HG03159 (cell line): ENCODE measurements at regions not wholly inside any gene's neighbourhood (a gene's known extent, or its start where the extent isn't known, plus 50 kb on each side); places are given as distances from the start of the nearest gene placed in this dataset.
A peak's percentile ranks its signal among the peaks of the same experiment; 100 is the strongest.

Source experiments
- ATAC-seq: cut with Tn5 transposase; IDR thresholded peaks from one replicate; pipeline ENCODE4 v1.9.1; 2021; ENCODE audit warnings: mild to moderate bottlenecking, moderate library complexity; ENCODE audit not compliant: unreplicated experiment

DNA sequence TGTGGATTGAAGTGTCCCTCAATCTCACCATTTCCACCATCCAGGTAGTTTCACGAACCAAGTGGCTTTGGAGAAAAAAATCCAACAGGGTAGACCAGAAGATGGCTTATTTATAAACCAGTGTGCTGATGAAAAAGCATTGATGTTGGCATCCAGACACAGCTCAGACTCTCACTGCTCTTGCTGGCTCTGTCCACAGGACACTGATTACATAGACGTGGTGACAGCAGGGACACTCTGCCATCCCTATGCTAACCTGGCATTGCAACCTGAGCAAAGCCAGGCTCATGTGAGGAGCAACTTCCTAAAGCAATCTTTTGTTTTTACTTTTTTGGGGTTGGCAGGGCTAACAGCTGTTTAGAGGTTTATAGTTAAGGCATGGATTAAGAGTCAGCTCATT lies 130.6 kb upstream of the SVIL start:
- ATAC-seq = no peak

DNA sequence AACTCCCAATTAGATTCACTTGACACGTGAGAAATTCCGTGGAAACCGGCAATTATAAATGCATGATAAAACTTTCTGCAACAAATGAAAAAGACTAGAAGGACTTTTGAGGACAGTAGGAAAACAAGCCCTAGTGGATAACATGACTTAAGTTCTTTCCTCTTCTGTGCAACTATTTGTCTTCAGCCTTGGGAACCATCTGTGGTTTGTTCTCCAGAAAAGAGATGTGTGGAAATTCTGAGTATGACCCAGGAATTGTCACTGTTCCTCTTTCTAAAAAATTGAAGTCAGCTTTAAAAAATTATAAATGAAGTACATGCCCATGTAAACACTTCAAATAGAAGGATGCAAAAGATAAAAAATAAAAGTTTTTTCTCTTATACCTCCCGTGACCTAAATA lies 128.6 kb upstream of the SVIL start:
- ATAC-seq = no peak

DNA sequence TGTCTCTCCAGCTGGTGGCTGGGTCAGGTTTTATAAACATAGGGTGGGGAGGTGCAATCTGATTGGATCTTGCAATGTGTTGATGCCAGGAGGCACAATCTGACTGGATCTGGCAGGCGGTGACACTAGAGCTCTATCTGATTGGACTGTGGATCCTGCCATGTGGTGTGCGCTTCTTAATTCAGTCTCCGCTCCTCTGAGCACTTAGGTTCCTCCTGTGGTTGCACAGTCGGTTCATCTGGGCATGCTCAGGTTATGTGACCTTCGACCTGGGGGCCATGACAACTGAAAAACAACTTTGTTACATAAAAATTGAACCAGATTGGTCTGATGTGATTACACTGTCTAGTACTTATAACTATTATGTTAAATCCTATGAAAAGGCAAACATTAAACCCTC lies 127.1 kb upstream of the SVIL start:
- no peak for ATAC-seq

DNA sequence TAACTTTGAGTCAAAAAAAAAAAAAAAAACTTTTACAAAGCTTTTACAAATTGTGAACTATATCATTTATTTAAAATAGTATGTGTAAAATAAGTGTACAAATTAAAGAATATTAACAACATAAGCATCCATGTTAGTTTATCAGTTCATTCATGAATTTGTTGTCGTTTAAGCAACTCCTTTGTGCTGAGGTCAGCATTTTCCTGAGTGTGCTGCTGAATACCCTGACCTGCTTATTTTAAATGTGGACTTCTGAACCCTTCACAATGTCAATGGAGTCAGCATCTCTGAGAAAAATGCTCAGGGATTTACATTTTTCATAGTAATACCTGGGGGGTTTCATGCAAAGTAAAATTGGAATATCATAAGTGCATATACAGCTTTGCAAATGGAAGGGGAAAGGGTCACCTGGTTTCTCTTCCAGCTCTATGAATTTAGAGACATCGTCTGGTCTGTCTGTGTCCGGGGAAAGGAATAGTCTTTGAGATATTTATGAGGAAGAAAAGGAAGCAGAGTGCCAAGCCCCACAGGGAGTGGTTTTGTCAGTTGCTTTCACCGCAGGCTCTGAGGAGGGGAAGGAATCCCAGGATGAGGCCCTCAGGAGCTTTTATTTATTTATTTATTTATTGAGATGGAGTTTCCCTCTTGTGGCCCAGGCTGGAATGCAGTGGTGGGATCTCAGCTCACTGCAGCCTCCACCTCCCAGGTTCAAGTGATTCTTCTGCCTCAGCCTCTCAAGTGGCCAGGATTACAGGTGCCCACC lies 125.5 kb upstream of the SVIL start:
- ATAC-seq = no peak

DNA sequence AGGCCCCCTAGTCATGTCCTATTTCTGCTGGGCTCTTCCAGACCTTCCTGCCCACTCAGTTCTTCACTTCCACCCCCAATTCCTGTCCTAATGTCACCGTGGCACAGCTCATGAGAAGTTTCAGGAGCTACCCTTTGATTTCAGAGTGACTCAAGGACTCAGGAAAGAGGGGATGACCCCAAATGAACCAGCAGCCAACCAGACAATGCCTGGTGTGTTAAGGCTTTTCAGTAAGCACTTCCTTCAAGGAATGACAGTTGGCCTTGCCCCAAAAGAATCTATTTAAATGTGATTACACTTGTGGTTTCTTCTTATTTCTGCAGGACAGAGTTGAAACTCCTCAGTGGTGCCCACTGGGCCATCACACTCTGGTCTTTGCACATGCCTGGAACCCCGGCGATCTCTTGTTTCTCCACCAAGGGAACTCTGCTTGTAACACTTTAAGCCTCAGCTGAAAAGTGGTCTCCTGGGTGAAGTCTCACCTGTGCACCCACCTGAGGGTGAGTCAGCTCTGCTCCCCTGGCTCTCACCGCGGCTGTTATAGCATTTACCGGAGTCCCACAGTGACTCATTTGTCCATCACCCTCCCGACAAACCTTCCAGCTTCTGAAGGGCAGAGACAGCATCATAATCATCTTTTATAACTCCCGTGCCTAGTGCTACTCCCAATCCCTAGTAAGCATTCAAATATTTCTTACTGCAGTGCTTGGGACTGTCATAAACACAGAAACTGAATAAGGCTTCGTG lies 123.0 kb upstream of the SVIL start:
- ATAC-seq = no peak

DNA sequence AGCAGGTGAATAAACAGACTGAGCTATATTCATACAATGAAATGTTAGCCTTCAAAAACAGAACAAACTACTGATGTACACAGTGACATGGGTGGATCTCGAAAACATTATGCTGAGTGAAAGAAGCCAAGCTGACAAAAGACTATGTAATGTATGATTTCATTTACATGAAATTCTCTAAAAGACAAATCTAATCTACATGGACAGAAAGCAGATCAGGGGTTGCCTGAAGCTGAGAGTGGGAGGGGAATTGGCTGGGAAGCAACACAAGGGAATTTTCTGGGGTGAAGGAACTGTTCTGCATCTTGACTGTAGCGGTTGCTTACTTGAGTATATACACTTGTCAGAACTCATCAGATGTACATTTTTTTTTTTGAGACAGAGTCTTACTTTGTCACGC lies 121.7 kb upstream of the SVIL start:
- no peak for ATAC-seq

DNA sequence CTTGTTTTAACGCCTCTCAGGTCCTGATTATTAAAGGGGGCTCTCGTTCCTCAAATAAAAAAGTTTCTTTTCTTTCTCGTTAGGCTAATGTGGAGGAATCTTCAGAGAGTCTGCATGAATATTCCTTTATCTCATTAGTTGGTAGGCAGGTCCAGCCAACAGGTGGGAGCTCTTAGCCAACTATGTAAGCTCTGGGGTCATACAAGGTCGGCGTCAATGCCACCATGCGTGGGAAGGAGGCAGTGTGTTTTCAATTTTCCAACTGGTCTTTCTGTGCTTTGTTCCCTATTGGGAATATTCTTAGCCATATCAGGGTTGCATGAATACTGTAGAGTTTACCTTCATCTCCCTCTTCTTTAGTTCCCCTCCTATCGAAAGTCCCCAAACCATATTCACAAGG lies 118.5 kb upstream of the SVIL start:
- ATAC-seq = no peak

DNA sequence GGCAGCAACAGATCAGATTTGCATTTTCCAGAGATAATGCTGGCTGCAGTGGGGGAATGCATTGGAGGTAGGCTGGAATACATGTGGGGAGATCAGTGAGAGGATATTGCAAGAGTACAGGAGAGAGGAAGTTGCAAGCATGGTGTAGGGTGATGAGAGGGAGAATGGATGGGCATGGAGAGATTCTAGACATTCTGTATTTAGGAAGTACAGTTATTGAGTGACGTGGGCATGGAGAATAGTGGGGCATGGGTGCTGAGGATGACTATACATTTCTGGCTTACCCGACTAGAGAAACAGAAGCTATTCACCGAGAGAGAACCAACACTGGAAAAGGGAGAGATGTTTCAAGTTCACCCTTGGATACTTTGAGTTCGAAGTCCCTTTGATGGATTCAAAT lies 116.9 kb upstream of the SVIL start:
- no peak for ATAC-seq

DNA sequence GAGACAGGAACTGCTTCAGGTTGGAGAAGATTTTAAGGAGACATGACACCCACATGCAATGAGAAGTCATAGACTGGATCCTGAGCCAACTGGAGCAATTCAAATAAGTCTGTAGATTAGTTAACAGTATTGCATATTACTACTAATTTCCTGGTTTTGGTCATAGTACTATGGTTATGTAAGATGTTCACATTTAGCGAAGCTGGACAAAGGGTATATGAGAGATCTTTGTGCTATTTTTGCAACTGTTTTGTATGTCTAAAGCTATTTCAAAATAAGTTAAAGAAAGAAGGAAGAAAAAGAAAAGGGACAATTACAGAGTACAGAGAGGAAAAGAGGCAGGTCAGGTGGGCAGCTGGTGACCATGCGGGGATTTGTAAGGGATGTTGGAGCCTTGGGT lies 116.5 kb upstream of the SVIL start:
- no peak for ATAC-seq

DNA sequence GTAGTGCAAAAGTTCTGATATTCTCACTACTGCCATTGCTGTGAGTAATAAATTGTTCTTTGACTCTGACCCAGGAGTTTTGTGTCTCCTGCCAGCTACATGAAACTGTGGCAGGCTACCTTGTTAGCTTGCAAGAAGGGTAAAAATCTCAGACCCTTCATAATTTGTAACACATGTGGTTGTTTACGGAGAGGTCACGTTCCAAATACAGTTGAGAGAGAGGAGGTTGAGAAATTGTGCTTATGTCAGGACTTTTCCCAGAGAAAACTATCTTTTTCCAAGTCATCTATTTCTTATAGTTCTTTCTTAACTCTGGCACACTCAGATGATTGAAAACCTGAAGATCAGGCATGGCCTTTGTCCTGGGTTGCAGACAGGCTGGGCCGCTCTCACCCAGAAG lies 114.4 kb upstream of the SVIL start:
- ATAC-seq = no peak

DNA sequence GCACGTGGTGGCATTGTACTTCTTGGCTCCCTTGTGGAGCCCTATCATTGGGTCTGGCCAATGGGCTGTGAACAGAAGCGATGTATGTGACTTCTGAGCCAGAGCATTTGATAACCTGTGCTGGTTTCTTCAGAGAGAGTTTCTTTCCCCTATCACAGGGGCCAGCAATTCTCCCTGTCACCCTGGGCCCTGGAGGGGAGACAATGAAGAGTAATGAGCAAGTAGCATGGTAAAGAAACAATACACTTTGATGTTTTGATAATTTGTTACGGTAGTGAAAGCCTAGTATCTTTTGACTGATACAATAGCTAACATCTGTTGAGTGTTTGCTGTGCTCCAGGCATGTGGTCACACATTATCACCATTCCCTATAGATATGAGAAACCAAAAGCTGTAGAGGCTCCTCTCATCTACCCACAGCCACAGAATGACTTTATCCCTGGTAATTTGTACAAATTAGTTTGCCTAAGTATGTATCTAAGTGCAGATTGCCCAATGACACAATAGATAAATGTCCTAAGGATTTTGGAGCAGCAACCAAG lies 113.4 kb upstream of the SVIL start:
- no peak for ATAC-seq

DNA sequence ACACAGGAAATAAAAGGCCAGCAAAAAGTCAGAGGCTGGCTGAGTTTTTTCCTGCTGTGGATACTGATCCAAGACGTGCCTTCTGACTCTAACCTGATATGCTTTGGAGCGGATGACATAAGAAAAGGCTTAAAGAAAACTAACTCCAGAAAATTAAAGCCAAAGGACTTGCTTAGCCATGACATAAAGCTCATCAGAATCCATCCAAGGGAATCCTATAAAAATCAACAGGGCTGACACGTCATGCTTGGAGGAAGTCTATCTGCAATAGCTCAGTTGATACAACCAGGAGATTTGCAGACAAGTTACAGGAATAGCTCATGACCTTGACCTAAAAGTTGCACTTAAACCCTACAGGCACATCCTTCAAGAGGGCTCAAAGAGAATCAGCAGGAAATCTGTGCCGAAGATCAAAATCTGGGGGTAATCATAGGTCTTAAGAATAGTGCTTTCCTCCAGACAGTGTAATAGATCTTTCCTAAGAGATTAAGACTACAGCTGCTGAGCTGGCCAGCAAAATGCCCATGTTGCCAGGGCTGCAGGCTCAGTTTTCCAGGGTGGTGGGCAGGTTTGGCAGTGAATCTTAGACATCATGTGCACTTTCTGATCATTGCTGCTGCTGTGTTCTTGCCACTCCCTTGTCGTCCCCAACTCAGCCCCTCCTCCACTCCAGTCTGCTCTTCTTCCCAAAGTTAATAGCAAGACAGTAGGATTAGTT lies 111.5 kb upstream of the SVIL start:
- no peak for ATAC-seq

DNA sequence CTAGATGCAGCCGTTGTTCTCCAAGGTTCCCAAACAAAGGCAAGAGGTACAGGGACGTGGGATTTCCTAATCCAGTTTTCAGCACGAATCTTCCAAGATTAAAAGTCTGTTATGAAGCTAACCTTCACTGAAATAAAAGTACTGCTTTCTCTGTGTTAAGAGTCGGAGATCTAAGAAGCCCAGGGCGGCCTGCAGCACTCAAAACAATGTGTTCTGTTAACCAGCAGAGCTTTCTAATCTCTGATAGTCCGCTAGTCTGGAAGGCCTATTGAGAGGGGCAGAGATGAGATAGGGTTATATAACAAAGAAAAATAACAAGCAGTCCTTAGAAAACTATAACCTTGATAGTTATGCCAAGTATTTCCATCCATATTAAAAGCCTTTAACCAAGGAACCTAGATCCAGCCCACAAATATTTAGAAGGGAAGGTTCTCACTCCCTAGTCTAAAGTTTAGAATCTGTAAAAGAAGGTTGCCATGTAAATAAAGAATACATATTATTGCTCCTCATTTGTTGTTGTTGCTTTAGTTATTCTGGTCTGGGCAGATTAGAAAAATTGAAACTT lies 106.3 kb upstream of the SVIL start:
- no peak for ATAC-seq

DNA sequence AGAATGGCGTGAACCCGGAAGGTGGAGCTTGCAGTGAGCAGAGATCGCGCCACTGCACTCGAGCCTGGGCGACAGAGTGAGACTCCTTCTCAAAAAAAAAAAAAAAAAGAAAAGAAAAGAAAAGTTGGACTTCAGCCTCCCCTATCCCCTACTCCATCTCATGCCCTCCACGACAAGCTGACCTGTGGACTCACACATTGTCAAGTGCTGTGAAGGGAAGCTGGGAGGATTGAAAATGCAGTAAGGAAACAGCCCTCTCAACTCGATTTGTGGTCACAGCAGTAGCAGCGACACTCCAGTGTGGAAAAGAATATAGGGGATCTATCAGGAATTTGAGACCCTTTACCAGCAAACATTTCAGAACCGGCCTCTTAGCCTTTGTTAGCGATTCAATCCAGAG lies 103.6 kb upstream of the SVIL start:
- ATAC-seq = no peak

DNA sequence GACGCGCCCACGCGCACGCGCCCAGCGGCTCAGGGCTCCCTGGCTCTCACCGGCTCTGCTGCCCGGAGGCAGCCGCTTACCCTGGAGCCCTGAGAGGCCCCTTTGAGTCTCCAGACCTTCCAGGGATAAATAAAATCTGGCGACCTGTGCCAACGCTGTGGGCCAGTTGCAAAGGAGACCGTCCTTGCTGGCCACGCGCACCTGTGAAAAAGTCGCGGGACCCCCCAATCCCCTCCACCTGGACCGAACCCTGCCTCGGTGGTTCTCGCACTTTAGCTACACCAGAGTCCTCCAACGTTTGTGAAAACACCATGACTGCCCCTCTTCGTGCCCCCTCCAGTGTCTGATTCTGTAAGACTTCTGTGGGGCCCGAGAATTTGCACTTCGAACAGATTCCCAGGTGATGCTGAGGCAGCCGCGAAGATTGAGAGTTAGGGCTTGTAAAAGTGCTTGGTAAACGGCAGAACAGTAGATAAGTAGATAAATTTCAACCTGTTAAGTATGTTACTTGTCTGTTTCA lies 102.4 kb upstream of the SVIL start:
- ATAC-seq = no peak

DNA sequence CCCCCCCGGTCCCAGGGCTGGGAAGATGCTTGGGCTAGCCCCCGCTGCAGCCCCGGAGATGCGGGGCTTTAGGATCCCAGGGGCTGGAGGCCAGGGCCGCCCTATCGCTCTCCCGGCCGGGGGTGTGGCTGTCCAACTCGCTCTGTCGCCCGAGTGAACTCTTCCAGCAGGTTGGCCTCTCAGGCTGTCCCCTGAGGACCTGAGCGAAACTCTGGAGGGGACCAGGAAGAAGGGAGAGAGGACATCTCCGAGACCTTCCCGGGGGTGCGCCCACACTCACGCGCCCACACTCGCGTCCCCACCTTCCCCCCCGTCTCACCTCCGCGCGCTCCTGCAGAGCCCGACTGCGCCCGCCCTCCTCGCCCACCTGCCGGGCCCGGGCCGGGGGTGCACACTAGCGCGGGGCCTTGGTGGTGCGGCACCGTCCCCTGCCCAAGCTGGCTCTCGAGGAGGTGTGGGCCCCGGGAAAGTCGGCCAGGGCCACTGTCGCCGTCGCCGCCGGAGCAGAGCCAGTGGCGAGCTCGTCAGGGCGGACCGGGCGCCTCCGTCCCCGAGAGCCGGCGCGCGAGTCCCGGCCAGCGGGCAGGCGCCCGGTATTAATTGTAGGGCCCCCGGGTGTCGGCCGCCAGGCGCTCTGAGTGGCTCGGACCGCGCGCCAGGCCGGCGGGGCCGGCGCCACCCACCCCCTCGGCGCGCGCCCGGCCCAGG lies 101.7 kb upstream of the SVIL start:
- no peak for ATAC-seq

DNA sequence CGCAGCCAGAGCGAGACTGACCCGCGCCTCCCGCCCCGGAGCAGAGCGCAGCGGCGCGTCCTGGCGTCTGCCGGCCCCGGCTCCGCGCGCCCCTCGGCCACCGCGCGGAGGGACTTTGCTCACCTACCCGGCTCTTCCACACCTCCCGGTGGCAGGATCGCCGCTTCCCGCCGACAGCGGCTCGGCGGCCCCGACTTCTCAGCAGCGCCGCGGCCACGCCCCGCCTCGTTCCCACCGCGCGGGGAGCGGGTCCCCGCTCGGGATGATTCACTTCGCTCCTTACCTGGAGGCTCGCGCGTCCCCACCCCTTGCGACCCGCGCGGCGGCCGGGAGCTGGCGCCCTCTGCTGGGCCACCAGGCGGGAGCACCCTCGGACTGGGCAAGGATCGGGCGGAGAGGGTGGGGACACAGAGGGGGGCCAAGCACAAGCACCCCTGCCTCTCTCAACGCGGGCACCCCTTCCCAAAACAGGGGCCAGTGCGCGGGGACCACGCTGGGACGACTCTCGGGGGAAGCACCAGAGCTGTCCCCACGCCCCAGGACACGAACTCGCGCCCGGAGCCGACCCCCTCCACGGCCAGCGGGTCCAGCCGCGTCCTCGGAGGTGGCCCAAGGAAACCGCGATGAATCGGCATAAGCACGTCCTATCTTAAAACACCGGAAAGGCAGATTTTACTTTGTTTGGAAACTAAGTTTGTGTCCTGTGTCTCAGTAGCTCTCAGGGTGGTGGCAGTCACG lies 101.0 kb upstream of the SVIL start:
- peak; percentile 79 for ATAC-seq

DNA sequence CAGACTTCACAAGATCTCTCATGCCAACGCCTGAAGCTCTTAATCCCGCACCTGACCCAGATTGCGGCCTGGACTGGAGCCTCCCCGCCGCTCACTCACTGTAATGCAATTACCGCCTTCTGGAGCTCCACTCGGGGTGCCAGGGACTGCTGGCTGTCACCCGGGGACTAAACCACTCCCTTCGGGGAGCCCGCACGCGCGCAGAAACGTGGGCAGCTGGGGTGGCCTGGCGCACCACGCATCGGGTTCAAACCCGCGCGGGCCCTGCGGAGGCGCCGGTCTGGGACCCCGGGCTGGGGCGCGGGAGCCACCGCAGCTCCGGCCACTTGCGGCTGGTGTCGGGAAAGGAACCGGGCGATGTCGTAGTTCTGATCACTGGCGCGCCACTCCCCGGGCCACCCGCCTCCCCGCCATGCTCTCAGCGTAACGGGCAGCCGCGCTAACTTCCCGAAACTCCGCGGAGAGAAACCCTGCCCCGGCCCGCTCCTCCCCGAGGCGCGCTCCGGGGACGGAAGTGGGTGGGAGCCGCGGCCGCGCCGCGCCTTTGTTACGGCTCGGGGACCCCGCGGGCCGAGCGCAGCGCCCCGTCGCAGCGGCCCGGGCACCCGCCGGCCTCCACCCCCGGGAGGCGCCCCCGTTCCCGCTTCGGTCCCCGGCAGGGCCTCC lies 100.3 kb upstream of the SVIL start:
- ATAC-seq = peak; percentile 46

DNA sequence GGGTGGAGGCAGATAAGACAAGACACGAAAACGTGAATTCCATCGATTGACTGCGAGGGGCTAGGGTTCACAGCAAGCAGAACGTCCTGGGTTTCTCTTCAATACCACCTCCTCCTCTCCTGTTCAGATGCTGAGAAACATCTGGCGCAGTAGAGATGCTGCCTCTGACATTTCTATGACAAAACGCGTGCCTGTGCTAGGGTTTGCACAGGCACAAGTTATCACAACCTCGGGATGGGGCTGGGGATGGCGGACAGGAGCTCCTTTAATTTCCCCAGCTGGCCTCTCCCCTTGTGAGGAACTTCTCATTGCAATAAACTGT lies 99.8 kb upstream of the SVIL start:
- no peak for ATAC-seq
